GM21526 (cell line): ENCODE measurements at regions not wholly inside any gene's neighbourhood (a gene's known extent, or its start where the extent isn't known, plus 50 kb on each side); places are given as distances from the start of the nearest gene placed in this dataset.

Experiments
- ATAC-seq: cut with Tn5 transposase; IDR thresholded peaks from one replicate; pipeline ENCODE4 v1.9.1; 2021; ENCODE audit warnings: moderate library complexity; ENCODE audit not compliant: unreplicated experiment, low FRiP score

DNA sequence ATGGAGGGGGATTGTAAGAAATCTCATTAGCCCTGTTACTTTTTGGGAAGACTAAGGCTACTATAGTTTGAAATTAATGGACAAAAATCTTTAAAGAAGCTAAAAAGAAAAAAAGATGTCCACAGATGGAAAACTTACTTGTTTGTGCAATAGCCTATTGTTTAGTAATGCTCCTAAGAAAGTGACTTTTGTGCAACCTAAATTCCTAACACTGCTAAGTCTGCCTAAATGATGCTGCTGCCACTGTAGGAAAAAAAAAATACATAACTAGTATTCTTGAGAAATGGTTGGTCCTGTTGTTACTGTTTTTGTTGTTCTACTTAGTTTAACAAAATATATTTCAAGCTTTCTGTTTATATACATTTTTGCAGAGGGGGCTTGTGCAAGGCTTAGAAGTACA lies 108.2 kb upstream of the NR3C1 start:
- no peak for ATAC-seq

DNA sequence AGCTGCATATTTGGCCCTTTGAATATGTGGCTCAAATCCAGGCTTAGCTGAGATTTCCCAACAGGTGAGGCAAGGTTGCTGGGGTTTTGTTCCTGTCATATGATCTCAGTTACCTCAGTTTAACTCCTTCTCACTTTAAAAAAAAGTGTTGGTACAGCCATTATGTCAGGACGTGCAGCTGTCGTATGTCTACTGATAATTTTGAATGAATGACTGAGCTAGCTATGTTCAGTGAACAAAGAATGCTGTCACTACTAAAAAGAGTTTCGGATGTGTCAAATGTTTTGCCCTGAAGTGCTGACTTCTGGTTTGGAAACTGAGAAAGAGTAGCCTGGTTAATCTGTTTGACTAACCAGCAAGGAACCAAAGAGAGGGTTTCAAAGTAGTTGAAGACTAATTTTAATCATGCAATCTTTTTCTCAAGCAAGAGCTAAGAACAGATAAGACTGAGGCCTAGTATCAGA lies 106.3 kb upstream of the NR3C1 start:
- ATAC-seq = peak; percentile 91

DNA sequence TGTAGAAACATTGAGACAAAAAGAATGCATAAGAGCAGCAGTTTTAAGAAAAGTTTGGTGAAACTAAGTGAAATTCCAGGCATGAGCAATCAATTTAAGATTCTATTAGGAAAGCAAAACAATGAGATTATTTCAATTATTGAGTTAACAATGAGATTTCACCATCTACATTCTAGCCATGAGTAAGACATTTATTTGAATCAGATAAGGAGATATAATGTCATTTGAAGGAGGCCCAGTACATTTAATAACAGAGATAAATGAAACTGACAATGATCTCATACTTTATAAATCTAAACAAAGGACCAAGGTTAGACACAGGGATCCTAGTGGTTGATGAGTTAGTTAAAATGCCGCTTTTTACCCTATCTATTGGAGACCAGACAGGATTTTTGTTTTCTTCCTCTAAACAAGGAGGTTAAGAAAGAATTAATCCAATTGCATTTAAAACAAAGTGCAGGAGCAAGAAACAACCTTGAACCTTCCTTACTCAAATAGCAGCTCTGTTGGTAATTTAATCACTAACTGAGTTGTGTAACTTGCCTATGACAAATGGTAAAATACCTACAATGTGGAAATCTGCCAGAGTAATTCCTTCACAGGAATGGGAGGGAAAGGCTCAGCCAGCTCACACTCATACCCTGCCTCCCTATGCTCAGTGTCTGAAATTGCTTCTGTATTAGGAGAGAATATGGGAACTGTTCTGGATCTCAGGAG lies 103.5 kb upstream of the NR3C1 start:
- no peak for ATAC-seq

DNA sequence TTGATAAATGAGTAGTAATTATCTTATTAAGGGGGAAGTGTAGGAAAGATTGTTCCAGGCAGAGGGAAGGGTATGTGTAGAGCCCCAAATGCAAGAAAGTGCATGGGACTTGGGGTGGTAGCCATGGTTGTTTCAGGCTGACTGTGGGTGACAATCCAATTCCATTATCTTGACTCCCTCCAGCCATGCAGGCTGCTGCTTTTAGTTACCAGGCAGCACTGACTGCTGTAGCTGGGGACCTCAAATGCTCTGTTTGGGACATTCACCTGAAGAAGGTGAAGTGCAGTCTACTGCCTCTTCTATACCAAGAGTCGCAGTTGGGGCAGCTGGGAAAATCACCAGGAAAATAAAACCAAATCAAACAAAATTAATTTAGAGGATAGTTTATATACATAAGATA lies 102.4 kb upstream of the NR3C1 start:
- no peak for ATAC-seq

DNA sequence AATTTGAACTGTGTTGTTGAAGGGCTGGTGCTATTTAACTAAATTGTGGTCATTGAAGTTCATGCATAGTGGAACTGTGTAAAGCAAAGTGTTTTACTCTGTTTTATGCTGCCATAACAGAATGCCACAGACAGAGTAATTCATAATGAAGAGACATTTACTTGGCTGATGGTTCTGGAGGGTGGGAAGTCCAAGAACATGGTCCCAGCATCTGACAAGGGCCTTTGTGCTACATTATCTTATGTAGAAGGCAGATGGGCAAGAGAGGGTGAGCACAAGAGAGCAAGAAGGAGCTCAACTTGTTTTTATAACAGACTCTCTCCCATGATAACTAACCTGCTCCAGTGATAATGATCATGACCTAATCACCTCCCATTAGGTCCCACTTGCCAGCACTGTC lies 101.9 kb upstream of the NR3C1 start:
- no peak for ATAC-seq

DNA sequence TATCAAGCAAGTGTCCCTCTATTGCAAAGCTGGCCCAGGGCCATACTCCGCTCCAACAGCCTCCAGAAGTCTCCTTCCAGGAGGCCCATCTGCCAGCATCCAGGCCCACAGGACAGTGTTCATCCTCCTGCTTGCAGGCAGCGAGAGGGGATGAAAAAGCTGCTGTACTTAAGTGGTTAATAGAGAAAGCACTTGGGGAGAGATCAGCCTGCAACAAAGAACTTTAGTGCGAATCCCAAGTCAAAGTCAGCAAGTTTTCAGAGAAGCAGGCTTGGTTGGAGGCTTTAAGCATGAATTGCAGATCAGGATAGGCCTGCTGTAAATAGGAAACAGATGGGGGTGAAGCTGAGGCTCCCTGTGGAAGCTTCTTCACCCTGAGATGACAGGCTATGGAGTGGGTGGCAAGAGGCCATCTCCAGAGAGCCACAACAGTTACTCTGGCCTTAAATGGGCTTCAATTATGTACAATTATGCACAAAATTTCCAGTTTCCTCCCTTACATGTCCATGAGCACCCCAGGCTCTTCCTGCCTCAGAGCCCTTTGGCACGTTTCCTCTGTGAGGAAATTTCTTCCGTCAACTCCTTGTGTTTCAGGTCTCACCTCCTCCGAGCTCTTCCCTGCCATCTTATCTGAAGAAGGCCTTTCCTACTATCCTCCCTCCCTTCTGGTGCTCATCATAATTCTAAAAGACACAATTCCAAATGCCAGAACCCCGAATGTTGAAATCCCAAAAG lies 98.0 kb upstream of the NR3C1 start:
- no peak for ATAC-seq

DNA sequence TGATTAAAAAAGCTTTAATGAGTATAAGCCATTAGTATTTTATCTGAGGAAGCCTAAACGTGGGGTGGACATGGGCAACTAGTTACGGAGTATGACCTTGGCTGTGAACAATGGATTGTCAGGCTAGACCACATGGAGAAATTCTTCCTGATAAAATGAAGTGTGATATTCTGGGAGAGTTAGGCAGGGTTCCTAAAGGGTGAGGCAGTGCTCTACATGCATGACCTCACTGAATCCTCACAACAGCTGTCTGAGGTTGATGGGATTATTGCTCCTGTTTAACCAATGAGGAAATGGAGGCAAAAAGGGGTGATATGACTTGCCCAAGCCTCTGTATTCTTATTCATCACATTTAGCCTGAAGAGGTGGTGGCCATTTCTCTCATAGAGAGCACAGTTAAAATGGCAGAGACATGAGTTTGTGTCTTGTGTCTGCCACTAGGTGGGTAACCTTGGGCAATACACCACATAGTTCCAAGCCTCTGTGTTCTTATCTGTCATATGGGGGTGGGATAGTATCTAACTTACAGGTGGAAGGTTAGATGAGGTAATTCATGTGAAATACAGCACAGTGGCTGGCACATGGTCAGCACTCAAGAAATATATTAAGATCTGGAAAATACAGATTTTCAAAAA lies 96.1 kb upstream of the NR3C1 start:
- no peak for ATAC-seq

DNA sequence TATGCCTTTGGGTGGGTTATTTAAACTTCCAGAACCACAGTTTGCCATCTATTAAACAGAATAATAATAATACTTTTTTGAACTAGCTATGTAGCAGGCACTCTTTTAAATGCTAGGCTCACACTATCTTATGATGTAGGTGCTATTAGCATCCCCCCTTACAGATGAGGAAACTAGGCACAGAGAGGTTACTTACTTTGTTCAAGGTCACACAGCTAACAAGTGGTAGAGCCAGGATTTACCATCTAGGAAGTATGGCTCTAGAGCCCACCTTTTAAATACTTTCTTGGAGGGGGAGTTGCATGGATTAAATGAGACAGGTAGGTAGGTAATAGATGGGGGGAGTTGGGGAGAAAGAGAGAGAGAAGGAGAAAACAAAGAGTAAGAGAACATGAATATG lies 95.3 kb upstream of the NR3C1 start:
- no peak for ATAC-seq

DNA sequence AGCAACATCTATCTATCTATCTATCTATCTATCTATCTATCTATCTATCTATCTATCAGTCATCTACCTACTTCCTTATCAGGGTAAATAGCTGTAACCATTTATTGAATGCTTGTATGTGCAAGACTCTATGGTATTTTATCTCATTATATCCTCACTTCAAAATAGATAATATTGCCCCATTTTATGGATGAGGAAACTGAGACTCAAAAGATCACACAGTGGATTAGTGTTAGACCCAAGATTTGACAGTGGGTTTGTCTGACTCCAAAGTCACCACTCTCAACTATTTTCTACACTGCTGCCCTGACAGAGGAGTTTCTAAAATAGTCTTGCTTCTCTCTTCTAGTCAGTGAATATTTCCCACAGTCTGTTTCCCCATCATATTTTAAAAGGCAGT lies 94.3 kb upstream of the NR3C1 start:
- ATAC-seq = no peak

DNA sequence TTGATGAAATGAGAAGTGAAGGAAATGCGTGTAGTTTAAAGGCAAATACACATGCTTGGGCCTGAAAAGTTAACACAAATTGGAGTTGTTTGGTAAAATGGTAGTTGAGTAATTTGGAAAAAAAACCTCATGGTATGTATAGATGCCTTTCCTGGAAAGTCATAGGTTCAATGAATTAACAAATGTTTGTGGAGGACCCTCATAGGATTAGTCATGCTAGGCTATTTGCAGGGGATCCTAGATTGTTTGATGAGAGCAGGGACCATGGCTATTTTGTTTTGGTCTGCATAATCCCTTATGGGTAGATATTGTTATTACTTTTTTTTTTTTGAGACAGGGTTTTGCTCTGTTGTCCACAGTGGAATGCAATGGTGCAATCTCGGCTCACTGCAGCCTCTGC lies 93.5 kb upstream of the NR3C1 start:
- ATAC-seq = no peak

DNA sequence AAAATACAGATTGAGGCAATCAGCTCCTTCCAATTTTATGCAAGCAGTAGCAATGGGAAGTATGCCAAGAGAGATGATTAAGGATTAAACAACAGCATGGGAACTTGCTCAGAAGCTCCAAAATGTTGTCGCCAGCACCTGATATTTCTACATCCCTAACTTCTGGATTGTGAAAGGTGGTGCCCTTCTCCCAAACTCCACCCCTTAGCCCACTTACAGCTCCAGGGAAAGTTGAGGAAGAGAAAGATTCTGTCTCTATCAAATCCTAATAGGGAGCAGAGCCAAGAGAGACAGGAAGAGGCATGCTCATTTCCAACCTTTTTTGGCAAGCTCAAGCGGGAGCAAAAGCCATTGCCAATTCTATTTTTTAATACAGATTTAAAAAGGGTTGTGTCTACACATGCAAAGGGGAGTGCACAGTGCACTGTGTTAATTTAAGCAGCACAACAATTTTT lies 92.4 kb upstream of the NR3C1 start:
- ATAC-seq = no peak

DNA sequence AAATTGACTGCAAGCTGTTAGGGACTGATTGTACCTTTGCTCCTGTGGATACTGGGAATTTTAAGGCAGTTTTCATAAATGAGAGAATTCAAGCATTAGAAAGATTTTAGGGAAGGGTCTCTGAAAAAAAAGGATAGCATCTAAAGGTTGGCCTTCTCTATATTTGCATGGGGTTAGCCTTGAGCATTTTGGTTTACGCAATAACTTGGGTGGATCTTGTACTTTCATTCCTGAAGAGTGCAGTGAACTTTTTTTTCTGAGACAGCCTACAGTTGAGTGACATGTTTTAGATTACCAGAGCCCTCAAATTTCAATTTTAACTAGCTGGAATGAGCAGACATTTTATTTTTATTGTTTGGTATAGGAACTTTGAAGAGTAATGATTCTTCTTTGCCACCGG lies 91.6 kb upstream of the NR3C1 start:
- no peak for ATAC-seq

DNA sequence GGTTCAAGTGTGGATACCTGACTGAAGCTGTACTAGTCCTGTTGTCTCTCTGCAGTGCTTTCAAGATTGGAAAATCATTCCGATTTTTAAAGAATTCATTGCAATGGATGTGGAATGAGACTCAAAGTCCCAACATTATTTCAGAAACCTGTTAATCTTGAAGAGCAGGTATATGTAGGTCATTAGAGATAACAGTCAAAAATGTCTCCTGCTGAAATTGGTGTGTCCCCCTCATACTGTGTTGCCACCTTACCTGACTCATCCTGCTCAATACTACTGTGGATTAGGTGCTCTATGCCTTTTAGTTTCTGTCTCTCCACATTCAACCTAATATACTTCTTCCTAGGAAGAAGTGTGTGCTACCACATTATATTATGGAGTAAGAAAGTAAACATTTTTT lies 91.1 kb upstream of the NR3C1 start:
- ATAC-seq = no peak

DNA sequence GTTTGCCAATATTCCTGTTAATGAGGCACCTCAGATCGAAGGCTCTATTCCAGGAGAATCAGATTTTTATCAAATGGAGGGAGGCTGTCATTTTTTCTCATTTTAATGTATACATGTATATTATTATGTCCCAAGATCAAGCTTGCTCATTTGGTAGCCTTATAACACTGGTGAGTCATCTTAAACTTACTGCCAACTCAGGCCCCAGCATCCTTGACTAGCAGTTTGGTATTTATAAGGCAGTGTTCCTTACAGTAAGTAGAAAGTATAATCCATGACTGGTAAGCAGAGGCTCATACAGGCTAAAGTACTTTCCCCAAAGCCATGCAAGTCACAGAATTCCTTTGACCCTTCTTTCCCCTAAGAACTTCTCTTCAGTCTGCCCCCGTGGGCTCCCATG lies 90.7 kb upstream of the NR3C1 start:
- ATAC-seq = no peak

DNA sequence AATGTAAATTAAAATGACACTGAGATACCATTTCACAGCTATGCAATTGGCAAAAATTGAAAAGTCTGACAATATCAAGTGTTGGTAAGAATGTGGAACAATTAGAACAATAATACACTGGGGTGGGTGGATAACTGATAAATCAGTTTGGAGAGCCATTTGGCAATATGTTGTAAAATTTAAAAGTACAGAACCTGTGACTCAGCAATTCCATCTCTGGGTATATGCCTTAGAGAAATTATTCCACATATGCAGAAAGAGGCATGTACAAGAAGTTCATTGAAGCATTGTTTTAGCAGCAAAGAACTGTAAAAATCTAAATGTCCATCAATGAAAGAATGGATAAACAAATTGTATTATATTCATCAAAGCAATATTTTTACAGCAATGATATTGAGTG lies 89.3 kb upstream of the NR3C1 start:
- no peak for ATAC-seq

DNA sequence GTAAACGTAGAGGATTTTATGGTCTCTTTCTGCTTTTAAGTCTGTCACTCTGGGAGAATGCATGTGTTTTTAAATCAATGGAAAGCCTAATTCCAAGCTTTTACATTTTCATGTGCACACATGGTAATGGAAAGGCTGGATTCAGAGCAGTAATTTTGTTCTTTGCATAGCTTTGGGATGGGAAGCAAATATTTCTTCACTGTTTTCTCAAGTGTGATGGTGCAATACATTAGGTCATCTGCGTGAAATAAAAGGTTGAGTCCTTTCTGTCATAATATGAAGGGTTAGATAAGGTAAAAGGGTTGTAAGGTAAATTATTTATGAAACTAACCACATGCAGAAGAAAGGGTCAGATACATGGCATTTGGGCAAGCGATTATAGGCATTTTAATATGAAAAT lies 88.2 kb upstream of the NR3C1 start:
- ATAC-seq = no peak

DNA sequence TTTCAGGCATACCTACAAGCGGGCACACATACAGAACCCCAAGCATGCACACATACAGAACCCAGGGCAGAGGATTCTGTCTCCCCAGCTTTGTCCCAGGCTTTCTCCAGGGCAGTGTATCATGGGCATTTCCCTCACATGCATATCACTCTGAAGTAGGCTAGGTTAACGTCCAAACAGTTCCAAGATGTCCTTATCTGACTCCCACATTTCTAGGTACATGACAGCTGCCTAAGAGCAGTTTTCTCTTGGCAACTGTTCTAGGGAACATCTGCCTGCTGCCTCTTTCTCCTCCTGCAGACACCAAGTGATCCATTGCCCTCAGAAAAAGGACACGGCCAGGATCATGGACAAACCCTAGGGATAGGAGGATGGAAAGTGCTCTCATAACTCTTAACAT lies 84.9 kb upstream of the NR3C1 start:
- ATAC-seq = no peak

DNA sequence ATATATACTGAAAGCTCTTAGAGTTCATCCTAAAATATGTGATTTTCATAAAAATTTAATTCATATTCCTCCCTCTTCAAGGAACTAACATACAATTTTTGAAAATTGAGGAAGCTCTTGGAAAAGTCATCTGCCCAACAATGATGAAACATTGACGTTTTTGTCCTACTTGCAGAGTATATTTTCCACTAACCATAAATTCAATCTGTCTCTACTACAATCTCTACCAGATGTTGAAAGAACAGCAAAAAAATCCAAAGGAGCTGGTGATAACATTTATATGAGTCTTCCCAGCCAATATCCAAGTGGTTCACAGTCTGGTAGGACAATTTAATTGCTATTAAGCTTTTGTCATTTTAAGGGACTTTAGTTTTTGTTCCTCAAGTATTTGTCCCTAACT lies 81.1 kb upstream of the NR3C1 start:
- no peak for ATAC-seq

DNA sequence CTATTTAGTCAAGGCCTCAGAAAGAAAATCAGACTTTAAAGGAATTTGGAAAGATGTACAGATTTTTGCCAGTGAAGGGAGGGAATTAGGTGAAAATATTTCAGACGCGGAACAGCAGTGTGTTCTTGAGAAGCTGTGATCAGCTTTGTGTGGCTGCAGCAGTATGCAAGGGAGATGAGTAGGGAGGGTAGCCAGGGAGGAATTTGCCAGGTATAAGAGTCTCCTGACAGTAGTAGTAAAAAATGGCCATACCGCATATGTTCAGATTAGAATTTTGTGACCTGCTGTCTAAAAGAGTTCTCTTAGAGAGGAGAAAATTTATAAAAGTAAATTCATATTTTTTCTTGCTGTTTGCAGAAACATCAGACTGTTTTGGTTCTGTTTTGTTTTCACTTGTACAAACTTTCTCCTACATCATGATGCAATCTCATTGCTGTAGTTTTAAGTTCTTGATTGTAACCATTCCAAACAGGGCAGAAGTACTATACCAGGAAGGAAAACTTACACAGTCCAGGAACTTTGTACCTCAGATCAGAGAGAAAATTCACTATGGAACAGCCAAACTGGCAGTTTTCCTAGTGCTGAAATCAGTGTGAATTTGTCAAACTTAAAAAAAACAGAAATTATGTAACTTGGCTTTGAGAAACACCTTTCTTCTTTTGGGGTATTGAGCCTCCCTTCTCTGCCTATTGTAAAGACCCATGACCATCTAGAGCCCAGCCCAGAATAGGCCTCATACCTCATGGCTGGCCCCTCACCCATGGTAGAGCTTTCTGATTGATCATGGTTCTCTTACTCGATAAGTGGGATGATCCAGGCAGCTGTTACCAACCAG lies 78.4 kb upstream of the NR3C1 start:
- ATAC-seq = no peak

DNA sequence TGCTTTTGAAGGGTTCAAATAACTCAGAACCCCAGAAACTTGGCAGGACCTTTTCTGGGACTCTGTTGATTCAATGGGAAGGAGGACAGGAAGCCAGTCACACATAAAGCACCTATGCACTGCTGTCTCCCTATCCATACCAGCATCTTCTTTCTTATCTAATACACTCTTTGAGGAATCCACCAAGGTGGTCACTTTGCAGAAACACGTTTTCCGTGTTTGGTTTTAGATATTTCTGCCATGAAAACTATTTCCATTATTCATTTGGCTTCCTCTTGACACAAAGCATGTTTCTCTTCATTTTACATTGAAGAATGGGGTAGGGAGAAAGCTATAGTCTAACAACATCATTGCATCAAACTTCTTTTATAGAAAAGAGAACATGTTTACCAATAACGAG lies 76.5 kb upstream of the NR3C1 start:
- ATAC-seq = no peak

DNA sequence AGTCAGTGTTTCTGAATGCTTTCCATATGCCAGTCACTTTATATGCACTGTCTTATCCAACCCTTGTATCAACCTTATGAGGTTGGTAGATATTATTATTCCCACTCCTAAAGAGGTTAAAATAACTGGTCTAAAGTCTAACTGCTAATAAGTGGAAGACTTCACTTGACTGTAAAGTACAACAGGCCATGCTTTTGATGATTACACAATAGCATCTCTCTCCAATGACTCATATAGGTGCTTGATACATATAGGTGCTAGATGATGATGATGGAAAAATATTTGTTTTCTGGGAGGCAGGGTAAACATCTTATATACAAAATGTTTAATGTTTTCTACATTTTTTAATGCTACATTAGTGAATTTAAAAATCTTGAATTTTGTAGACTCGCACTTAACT lies 75.9 kb upstream of the NR3C1 start:
- ATAC-seq = no peak
